ENCODE measurements at regions not wholly inside any gene's neighbourhood (a gene's known extent, or its start where the extent isn't known, plus 50 kb on each side); places are given as distances from the start of the nearest gene placed in this dataset.
"Not testable (repeated sequence)": the region's sequence is repeated elsewhere in the genome, so short reads cannot be mapped to it uniquely, and the experiment has no call there.

DNA sequence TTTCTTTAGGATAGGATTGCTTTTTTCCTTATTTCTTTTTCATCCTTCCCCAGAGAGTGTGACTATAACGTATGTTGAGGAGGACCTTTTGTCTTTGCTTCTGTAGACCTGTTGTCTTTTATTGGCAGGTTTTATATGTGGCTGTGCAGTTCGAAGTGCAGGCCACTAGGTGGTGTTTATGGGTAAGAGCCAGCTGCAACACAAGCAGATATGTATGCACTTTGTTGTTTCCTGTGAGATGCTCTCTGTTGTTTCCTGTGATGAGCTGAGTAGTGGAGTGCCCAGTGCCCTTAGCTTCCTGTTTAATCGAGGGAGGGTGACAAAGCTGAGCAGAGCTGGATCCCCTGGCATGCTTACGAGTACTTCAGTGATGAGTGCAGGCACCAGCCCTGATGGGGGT lies 50.0 kb upstream of the TGIF2LX start:
- TF ChIP-seq, protein P1, sequence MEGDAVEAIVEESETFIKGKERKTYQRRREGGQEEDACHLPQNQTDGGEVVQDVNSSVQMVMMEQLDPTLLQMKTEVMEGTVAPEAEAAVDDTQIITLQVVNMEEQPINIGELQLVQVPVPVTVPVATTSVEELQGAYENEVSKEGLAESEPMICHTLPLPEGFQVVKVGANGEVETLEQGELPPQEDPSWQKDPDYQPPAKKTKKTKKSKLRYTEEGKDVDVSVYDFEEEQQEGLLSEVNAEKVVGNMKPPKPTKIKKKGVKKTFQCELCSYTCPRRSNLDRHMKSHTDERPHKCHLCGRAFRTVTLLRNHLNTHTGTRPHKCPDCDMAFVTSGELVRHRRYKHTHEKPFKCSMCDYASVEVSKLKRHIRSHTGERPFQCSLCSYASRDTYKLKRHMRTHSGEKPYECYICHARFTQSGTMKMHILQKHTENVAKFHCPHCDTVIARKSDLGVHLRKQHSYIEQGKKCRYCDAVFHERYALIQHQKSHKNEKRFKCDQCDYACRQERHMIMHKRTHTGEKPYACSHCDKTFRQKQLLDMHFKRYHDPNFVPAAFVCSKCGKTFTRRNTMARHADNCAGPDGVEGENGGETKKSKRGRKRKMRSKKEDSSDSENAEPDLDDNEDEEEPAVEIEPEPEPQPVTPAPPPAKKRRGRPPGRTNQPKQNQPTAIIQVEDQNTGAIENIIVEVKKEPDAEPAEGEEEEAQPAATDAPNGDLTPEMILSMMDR (conservative IDR thresholded peaks at IDR 0.05; ENCODE audit: control insufficient read depth, insufficient read depth, low read depth, low read length), result peak; percentile 28
- DNase-seq (ENCODE audit: low read depth), result peak; percentile 6
- H3K4me3 ChIP-seq (ENCODE audit: control insufficient read depth, low read depth, low read length), result not testable (repeated sequence)

Data from fibroblast of mammary gland (primary cell).